Left hindlimb (tissue), 1 donor: ENCODE measurements at regions not wholly inside any gene's neighbourhood (a gene's known extent, or its start where the extent isn't known, plus 50 kb on each side); places are given as distances from the start of the nearest gene placed in this dataset.
"Not testable (repeated sequence)": the region's sequence is repeated elsewhere in the genome, so short reads cannot be mapped to it uniquely, and the experiment has no call there.

Experiments
- DNase-seq: peaks from one replicate; pipeline ENCODE4 v3.0.0-alpha.2; 2018

GRCh38 chr11:95432714-95433503 lies 201.9 kb upstream of the SESN3 start:
- no peak for DNase-seq

GRCh38 chr11:95429376-95429907 lies 198.4 kb upstream of the SESN3 start:
- DNase-seq, result no peak

GRCh38 chr11:95426823-95427462 lies 195.9 kb upstream of the SESN3 start:
- no peak for DNase-seq

GRCh38 chr11:95419915-95420314 lies 188.9 kb upstream of the SESN3 start:
- no peak for DNase-seq

GRCh38 chr11:95418916-95419315 lies 187.9 kb upstream of the SESN3 start:
- no peak for DNase-seq

- no peak for DNase-seq
Measured at GRCh38 chr11:95417832-95418231, 186.8 kb upstream of the SESN3 start.

GRCh38 chr11:95415837-95416304 lies 184.9 kb upstream of the SESN3 start:
- no peak for DNase-seq

- DNase-seq, result no peak
Measured at GRCh38 chr11:95414217-95414616, 183.2 kb upstream of the SESN3 start.

GRCh38 chr11:95413761-95414160 lies 182.8 kb upstream of the SESN3 start:
- DNase-seq, result no peak

- DNase-seq, result no peak
Measured at GRCh38 chr11:95413021-95413420, 182.0 kb upstream of the SESN3 start.

- DNase-seq, result no peak
Measured at GRCh38 chr11:95412074-95412473, 181.1 kb upstream of the SESN3 start.

GRCh38 chr11:95410707-95411106 lies 179.7 kb upstream of the SESN3 start:
- not testable (repeated sequence) for DNase-seq

- DNase-seq, result no peak
Measured at GRCh38 chr11:95406271-95406670, 175.3 kb upstream of the SESN3 start.

- no peak for DNase-seq
Measured at GRCh38 chr11:95404370-95404769, 173.4 kb upstream of the SESN3 start.

GRCh38 chr11:95398437-95399112 lies 167.6 kb upstream of the SESN3 start:
- no peak for DNase-seq

GRCh38 chr11:95392644-95393043 lies 161.6 kb upstream of the SESN3 start:
- DNase-seq, result no peak

GRCh38 chr11:95389427-95389826 lies 158.4 kb upstream of the SESN3 start:
- DNase-seq, result no peak

- no peak for DNase-seq
Measured at GRCh38 chr11:95388086-95388485, 157.1 kb upstream of the SESN3 start.

- DNase-seq, result no peak
Measured at GRCh38 chr11:95387325-95387724, 156.3 kb upstream of the SESN3 start.

GRCh38 chr11:95385577-95385976 lies 154.6 kb upstream of the SESN3 start:
- DNase-seq, result no peak

GRCh38 chr11:95379479-95379878 lies 148.5 kb upstream of the SESN3 start:
- no peak for DNase-seq

GRCh38 chr11:95378789-95379188 lies 147.8 kb upstream of the SESN3 start:
- no peak for DNase-seq

GRCh38 chr11:95378111-95378510 lies 147.1 kb upstream of the SESN3 start:
- DNase-seq, result no peak

- DNase-seq, result no peak
Measured at GRCh38 chr11:95375886-95376285, 144.9 kb upstream of the SESN3 start.
